ENCODE measurements at regions not wholly inside any gene's neighbourhood (a gene's known extent, or its start where the extent isn't known, plus 50 kb on each side); places are given as distances from the start of the nearest gene placed in this dataset.

DNA sequence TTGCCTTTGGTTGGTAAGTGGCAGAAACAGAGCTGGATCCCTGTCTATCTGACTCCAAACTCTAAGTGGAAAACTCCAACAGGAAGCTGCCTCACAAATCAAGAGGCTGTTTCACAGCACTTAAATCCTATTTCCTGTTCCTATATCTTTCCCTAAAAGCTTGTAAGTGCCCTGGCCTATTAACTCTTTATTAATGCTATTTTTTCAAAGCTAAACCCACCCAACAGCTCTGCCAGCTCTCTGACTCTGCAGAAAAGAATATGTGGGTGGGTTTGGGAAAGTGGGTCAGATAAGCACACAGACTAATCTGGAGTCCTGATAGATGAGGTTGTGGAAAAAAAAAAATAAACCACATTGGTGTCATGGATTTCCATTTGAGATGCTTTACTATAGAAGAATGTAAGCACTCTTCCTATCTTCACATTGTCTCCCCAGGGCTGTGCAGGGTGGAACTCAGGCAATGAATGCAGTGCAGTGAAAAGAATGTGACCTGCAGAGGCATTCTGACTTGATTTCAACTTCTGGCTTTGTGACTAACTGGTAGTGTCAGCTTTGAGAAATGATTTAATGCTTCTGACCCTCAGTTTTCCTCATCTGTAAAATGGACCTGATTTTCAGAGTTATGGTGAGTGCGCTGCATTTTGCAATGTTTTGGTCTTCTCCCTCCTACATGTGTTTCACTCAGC is 125.6 kb downstream of the AASDHPPT start:
- DNase-seq (ENCODE audit: low read depth, low spot score): no peak
- H3K4me3 ChIP-seq (ENCODE audit: low read length): no peak overlapping the region

DNA sequence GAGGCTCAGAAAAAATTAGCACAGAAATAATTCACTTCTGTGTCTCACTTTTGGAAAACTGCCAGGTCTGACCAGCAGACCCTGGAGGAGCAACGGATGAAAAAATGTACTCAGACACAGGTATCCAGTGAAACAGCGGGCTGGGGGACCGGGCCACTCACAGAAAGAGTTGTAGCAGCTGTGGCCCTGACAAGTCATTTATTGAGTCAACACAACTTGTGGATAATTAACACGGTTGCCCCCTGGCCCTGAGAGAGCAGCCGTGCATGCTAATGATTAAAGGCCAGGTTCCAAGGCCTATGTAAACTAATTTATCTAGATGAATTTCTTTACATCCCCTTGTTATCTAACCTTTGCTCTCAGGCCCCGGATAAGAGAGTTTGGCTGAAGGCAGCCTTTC is 131.3 kb downstream of the AASDHPPT start:
- no peak overlapping the region for H3K4me3 ChIP-seq (ENCODE audit: low read length)
- no peak for DNase-seq (ENCODE audit: low read depth, low spot score)

DNA sequence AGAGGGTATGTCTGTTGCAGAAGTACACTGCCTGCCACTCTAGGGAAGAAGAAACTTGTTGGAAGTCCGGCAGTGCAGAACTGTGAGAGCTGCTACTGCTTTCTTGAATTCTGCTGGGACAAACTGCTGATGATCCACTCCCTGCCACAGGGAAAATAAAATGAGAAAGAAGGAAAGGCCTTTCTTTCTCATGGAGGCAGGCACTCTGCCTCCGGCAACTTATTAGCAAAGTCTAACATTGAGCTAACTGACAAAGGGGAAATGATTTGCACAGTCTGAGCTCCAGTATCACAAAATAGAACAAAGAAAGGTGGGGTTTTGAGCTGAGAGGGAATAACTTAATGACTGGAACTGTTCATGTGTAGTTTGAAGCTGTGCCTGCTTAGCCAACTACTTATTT is 134.6 kb downstream of the AASDHPPT start:
- no peak overlapping the region for H3K4me3 ChIP-seq (ENCODE audit: low read length)
- DNase-seq (ENCODE audit: low read depth, low spot score): no peak

DNA sequence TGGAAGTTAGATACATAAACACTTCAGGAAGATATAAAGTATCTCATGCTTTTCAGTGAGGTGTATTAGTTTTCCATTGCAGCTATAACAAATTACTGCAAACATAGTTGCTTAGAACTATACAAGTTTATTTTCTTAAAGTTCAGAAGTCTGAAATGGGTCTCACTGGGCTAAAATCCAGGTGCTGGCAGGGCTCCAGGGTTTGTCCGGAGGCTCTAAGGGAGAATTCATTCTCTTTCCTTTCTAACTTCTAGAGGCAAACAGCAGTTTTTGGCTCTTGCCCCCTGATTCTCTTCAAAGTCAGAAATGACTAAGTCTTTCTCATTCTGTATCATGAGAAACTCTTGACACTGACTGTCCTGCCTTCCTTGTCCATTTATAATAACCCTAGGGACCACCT is 138.8 kb downstream of the AASDHPPT start:
- DNase-seq (ENCODE audit: low read depth, low spot score): no peak
- no peak overlapping the region for H3K4me3 ChIP-seq (ENCODE audit: low read length)

DNA sequence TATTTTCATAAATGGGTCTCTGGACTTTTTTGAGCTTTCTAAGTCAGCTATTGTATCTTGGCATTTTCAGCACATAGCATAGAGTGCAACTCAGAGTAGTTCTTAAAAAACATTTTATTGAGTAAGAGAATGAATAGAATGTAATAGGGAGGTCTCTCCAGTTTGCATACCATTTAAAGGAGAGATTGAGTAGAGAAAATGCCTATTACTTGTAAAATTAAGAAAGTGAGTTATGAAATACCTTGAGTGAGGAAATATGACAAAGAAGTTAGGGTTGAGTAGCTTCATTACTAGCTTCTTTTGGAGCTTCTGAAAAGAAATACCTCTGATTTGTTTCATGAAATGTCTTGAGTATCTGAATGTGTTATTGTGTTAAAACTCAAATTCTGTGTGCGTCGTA is 140.0 kb downstream of the AASDHPPT start:
- no peak overlapping the region for H3K4me3 ChIP-seq (ENCODE audit: low read length)
- no peak for DNase-seq (ENCODE audit: low read depth, low spot score)

DNA sequence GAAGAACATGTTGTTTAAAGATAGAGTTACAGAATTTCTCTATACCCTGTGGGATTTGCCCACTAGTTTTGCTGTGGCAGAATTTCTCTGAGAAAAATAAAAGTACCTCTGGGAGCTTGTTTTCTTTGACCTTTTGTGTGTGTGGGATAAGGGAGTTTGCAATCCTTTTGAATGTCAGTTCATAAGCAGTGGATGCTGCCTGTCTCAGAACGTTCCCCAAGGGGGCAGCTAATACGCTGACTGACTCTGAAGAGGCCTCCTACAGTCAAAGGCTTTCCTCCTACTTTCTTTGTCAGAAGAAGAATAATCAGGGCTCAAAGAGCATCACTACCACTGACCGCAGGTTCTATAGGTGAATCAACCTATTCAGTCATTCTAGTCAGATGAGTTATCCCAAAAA is 140.6 kb downstream of the AASDHPPT start:
- no peak overlapping the region for H3K4me3 ChIP-seq (ENCODE audit: low read length)
- no peak for DNase-seq (ENCODE audit: low read depth, low spot score)

DNA sequence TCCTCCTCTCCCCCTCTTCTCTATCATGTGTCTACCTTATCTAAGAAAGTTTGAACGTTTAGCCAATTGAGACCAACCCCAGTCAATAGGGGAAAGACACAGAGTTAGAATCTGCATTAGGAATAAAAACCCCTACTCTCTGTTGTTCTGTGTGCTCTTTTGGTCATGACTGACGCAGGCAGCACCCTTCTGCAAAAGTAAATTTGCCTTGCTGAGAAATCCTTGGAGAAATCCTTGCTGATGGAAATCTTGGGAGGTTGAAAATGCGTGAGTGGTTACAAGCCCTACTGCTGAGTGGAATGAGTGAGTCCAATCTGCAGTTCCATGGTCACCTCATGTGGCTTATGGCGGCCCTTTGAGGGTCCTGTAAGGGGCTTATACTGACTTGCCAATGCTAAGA is 145.2 kb downstream of the AASDHPPT start:
- no peak overlapping the region for H3K4me3 ChIP-seq (ENCODE audit: low read length)
- DNase-seq (ENCODE audit: low read depth, low spot score): no peak

DNA sequence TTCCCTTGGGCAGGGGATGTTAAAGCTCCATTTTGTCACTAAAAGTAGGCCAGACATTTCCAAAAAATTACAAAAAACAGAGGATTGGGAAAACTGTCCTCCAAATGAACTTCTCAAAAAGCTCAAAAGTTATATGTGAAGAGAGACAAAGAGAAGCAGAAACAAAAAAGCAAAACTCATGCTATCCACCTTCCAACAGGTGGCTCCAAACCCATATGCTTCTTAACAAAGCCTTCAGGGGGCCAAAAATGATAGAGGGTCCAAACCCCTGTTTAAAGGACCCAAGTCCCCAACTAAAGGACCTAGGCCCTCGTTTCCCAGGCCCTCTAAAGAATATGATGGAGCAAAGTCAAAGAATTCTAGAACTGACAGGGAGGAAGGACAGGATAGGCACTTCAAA is 146.7 kb downstream of the AASDHPPT start:
- no peak for DNase-seq (ENCODE audit: low read depth, low spot score)
- H3K4me3 ChIP-seq (ENCODE audit: low read length): no peak overlapping the region

DNA sequence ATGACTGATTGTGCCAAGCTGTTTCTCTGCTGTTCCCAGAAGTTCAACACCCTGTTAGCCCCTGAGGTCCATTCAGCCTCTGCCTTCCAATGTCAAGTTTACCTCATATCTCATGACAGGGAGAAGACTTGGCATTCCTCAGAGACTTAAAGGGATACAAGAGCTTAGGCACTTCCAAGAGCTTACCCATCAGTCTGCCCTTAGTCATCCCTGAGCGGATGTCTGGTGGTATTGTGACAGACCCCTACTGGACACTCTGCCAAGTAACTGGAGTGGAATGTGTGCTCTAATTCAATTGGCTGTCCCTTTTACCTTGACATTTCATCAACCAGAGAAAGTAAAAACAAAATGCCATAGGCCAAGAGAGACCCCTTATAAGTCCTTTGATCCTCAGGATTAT is 151.5 kb downstream of the AASDHPPT start:
- no peak for DNase-seq (ENCODE audit: low read depth, low spot score)
- H3K4me3 ChIP-seq (ENCODE audit: low read length): no peak overlapping the region

DNA sequence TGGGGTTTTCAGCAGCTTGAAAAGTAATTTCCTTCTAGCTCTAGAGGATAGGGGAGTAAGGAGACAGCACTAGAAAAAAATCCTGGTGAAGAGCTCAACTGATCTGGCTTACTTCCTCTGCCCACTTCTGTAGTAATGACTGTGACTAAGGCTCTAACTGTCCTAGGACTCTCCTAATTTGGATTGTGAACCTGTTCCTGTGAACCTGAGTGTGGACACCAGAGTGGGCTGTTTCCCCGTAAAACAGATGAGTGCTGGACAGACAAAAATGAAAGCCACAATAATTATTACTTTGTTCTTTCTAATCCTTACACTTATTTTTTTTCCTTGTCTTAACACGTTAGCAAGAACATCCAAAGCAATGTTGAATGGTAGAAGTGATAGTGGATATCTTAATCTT is 154.1 kb downstream of the AASDHPPT start:
- DNase-seq (ENCODE audit: low read depth, low spot score): no peak
- no peak overlapping the region for H3K4me3 ChIP-seq (ENCODE audit: low read length)

DNA sequence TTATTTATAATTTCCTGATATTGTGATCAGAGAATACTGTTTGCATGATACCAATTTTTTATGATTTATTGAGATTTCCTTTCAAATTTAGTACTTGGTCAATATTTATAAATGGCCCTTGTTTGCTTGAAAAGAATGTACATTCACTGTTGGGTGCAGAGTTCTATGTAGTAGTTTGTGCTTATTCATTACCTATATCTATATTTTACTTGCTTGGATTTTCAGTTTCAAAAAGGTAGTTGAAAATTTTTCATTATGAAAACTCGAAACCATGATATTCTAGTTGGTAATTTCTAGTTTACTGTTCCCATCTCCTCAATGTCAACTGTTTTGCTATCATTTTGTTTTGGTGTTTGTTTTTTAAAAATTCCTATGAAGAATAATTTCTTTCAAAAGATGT is 155.7 kb downstream of the AASDHPPT start:
- no peak overlapping the region for H3K4me3 ChIP-seq (ENCODE audit: low read length)
- DNase-seq (ENCODE audit: low read depth, low spot score): no peak

DNA sequence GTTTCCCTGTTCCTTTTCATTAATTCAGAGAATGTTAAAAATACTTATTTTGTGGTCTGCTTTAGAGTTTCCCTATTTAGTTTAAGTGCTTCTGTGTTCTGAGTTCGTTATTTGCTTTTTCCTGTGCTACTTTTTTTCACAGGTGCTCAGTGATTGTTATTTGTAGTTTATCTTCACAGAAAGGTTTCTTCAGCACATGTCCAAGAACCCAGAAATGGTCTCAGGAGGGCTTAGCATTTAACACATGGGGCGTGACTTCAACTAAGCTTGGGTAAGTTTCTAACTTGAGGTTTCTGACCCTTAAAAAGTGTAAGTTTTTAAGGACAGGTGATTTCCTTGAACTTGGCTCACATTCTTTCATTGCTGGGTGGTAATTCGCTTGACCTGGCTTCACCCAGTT is 157.3 kb downstream of the AASDHPPT start:
- DNase-seq (ENCODE audit: low read depth, low spot score): no peak
- H3K4me3 ChIP-seq (ENCODE audit: low read length): no peak overlapping the region

DNA sequence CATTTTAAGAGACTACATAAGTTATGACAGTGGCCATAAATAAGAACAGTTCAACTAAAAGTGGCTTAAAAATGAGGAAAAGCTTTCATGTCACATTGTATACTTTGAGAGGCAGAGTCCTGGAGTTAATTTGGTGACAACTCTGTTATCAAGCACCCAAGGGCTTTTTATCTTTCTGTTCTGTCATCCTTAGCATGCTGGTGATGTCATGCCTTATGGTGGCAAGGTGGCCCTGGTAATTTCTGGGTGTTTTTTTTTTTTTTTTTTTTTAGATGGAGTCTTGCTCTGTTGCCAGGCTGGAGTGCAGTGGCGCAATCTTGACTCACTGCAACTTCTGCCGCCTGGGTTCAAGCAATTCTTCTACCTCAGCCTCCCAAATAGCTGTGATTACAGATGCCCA is 158.8 kb downstream of the AASDHPPT start:
- no peak overlapping the region for H3K4me3 ChIP-seq (ENCODE audit: low read length)
- DNase-seq (ENCODE audit: low read depth, low spot score): no peak

DNA sequence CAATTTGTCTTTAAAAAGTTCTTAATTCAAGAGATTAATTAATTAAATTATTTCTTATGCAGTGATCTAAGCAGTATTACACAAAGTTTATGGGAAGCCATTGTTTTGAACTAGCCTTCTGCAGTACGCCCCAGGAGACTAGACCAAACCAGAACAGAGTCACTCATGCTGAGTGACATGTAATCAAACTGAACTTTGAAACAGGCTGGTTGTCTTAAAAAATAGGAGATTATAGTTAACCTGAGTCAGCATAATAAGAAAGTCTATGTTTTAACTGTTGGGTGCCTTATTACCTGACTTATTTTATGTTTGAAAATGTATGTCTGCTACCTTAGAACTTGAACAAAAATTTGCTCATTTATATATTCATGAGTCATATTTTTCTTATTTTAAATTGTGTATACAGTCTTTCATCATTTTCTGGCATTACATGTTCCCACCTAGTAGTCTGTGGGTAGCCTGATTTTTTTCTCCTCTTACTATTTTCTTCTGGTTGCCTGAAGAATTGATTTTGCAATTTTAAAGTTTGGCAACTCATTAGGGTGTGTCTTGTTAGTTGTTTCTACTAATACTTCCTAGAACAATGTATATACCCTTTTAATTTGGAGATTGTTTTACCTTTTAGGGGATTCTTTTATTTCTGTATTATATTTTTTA is 161.4 kb downstream of the AASDHPPT start:
- no peak for DNase-seq (ENCODE audit: low read depth, low spot score)
- no peak overlapping the region for H3K4me3 ChIP-seq (ENCODE audit: low read length)

DNA sequence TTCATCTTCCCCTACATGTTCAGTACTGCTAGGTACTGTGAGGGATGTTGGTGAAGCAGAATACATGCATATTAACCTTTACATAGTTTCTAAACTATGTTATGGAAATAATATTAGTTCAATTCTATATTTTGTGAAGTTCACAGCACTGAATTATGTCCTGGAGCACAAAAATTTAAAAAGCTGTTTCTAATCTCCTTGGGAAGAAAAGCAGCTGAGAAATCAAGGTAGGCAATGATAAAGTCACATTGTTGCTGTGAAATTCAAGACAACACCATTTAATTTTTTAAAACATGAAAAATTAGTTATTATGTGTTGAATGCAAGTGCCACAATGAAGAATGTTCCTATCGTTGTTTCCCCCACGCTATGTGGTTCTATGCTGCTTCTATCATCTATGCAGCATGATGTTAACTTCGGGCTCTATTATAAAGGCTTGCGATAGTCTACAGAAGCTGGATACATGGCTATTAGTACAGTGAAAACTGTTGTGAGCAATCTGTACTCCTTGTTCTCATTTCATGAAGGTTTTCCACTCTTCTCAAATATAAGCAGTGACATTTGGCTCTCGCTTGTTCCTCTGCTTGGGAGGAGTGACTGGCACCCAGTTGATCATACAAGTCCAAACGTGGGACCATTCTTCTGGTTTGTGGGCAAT is 164.3 kb downstream of the AASDHPPT start:
- DNase-seq (ENCODE audit: low read depth, low spot score): no peak
- no peak overlapping the region for H3K4me3 ChIP-seq (ENCODE audit: low read length)

DNA sequence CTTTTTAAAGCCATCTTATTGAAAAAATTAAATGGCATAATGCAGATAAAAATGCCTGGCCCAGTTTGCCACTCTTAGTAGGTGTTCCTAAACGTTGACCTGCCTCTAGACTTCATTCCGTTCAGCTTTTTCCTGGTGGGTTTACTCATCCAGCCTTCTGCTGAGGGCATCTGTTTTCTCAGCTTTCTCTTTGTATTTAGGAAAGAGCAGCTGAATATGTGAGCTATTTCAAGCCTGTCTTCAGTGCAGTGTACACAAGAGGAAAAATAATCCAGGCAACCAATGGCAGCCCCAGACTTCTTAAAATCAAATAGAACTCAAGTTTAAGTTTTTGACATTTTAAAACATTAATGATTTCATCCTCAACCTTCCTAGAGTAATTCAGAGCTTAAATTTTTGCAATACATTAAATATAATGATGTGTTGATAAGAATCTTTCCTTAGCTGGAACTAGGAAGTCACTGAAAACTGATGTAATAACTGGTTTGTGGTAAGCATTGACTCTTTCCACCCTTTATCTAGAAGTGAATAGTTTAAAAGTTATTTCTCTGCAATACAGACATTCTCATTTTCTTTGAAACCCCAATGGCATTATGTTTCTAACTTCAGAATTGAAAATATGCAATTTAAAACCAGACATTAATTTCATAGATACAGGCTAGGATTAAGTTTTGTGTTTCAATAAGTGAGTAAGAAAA is 165.4 kb downstream of the AASDHPPT start:
- H3K4me3 ChIP-seq (ENCODE audit: low read length): no peak overlapping the region
- DNase-seq (ENCODE audit: low read depth, low spot score): no peak

DNA sequence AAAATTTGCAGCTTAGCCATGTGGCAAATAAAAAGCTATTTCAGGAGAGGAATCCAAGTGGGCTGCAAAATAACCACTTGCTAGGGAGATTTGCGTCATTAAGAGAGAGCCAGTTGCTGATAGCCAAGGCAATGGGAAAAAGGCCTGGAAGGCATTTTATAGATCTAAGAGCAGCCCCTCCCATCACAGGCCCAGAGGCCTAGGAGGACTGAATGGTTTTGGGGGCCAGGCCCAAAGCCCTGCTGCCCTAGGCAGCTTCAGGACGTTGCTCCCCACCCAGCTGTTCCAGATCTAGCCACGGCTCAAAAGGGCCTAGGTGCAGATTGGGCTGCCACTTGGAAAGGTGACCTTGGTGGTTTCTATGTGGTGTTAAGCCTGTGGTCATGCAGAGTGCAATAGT is 169.0 kb downstream of the AASDHPPT start:
- no peak for DNase-seq (ENCODE audit: low read depth, low spot score)
- H3K4me3 ChIP-seq (ENCODE audit: low read length): no peak overlapping the region

DNA sequence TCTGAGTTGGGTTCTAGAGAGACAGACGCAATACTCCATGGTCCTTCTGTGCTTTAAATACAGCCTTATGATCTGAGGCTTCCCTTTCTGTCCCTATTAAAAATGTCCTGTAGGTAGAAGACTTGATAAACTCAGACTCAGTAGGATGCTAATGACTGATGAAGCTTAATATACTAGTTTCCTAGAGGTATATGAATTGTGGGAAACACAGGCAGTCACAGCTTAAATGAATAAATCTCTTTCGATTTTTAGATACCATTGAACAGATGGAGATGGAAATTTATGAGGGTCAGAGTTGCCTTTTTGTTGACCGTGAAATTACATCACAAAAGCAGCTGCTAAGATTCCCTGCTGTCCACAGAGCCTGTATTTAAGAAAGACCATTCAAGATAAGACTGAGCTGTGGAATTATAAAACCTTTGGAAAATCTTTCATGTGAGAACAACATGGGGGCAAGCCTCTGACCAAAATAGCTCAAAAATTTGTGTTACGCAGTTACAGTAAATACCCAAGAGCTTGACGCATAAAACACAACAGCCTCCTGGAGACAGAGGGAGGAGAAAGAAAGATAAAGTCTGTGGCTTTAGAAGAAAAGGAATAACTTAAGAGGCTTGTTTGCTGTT is 172.3 kb downstream of the AASDHPPT start:
- no peak overlapping the region for H3K4me3 ChIP-seq (ENCODE audit: low read length)

DNA sequence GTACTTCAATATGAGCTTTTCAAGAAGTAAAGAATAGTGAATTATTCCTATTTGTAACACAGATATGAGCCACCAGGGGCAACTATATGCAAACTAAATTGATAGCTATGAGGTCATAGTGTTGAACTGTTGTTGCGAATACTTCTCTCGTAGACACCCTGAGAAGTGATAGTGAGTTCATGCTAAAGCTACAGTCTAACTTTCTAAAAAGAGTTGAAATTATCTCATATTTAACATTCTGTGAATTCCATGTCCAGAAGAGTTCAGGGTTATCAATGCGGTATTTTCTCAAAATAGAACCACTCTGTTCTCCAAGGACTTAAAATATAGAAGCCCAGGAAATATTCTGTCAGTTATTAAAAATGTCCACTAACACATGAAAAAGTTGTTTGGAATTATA is 185.4 kb downstream of the AASDHPPT start:
- no peak overlapping the region for H3K4me3 ChIP-seq (ENCODE audit: low read length)
- DNase-seq (ENCODE audit: low read depth, low spot score): no peak

More for the DNA sequence above, 172.3 kb downstream of the AASDHPPT start:
- DNase-seq (ENCODE audit: low read depth, low spot score): no peak

DNA sequence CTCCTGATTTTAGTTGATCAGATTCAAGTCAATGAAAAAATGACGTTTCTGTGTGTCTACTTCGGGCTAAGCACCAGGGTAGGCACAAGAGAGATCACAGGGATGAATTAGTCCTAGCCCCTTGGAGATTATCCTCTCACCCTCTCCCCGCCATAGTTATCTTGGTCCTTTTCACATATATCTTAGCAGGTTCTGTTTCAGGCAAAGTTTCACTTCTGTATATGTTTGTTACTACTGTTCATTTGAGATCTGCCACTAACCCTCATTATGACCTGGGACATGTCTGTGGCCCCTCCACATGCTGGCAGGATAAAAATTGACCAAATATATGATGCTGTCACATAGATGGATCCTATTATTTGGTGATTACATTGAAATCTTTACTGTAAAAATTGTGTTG is 186.1 kb downstream of the AASDHPPT start:
- no peak for DNase-seq (ENCODE audit: low read depth, low spot score)
- no peak overlapping the region for H3K4me3 ChIP-seq (ENCODE audit: low read length)
